A673 (cell line): ENCODE measurements at regions not wholly inside any gene's neighbourhood (a gene's known extent, or its start where the extent isn't known, plus 50 kb on each side); places are given as distances from the start of the nearest gene placed in this dataset.

Experiments used
- BruUV-seq: library from RNA; stranded (reverse); fragments of 400-500 nt; replicated peaks from 2 replicates; lab custom pipeline; 2021; lab: Mats Ljungman, UMichigan
- CTCF ChIA-PET: fragments of 300-600 bp; sonication (Branson Sonifier 250); formaldehyde crosslinking; loops from one replicate; lab custom pipeline; 2022; ENCODE audit warnings: antibody characterized with exemption; lab: Charles Lee
- POLR2A ChIA-PET: fragments of 300-600 bp; sonication (Branson Sonifier 250); formaldehyde crosslinking; loops from one replicate; lab custom pipeline; 2022; ENCODE audit warnings: antibody characterized with exemption; ENCODE audit not compliant: low non-redundant PET; lab: Charles Lee
- DNase-seq: peaks from one replicate; pipeline ENCODE4 v3.0.0-alpha.2; 2015; ENCODE audit warnings: low spot score
- H3K27ac ChIP-seq: fragments of 200-600 bp; sonication (generic); 2 replicates; pipeline ENCODE4 v1.5.1; 2016; ENCODE audit warnings: mixed run types, low read depth, mild to moderate bottlenecking, mixed read lengths, antibody characterized with exemption, low read length; ENCODE audit not compliant: poor library complexity, severe bottlenecking
- H3K27me3 ChIP-seq: fragments of 200-600 bp; sonication (generic); replicated peaks from 2 replicates; pipeline ENCODE4 v1.6.1; 2017; ENCODE audit warnings: mixed run types, low read depth, mild to moderate bottlenecking, mixed read lengths, antibody characterized with exemption, low read length; ENCODE audit not compliant: insufficient read depth, poor library complexity
- H3K36me3 ChIP-seq: fragments of 200-600 bp; sonication (generic); 2 replicates; pipeline ENCODE4 v1.6.1; 2016; ENCODE audit warnings: mixed run types, mild to moderate bottlenecking, mixed read lengths, antibody characterized with exemption, low read length; ENCODE audit not compliant: insufficient read depth, poor library complexity, severe bottlenecking
- H3K4me1 ChIP-seq: fragments of 200-600 bp; sonication (generic); 2 replicates; pipeline ENCODE4 v1.6.1; 2017; ENCODE audit warnings: mixed run types, mild to moderate bottlenecking, mixed read lengths, antibody characterized with exemption, low read length; ENCODE audit not compliant: insufficient read depth, poor library complexity, severe bottlenecking
- H3K4me3 ChIP-seq: fragments of 200-600 bp; sonication (generic); 2 replicates; pipeline ENCODE4 v1.5.1; 2016; ENCODE audit warnings: low read depth, mixed run types, mild to moderate bottlenecking, mixed read lengths, low read length; ENCODE audit not compliant: poor library complexity, severe bottlenecking
- H3K9me3 ChIP-seq: fragments of 200-600 bp; sonication (generic); 2 replicates; pipeline ENCODE4 v1.6.1; 2016; ENCODE audit warnings: mixed run types, low read depth, mild to moderate bottlenecking, mixed read lengths, antibody characterized with exemption, low read length; ENCODE audit not compliant: poor library complexity, severe bottlenecking
- EZH2 ChIP-seq: fragments of 200-600 bp; sonication (generic); IDR thresholded peaks from 2 replicates; pipeline ENCODE4 v1.6.1; 2017; ENCODE audit warnings: borderline replicate concordance, low read depth, mild to moderate bottlenecking, mixed read lengths, antibody characterized with exemption, low read length; ENCODE audit not compliant: poor library complexity, severe bottlenecking
- intact Hi-C: fragments of 100-400 bp; cut with micrococcal nuclease; formaldehyde crosslinking; loops from one replicate; pipeline ENCODE4 v1.10.0; 2022; ENCODE audit not compliant: unreplicated experiment
- TF ChIP-seq, protein P1 (sequence below): fragments of 300-800, 200-600 bp; sonication (generic); conservative IDR thresholded peaks from 2 replicates; pipeline ENCODE4 v1.5.1; 2017; ENCODE audit warnings: low read depth, mild to moderate bottlenecking, antibody characterized with exemption, low read length, moderate library complexity, mixed read lengths

DNA sequence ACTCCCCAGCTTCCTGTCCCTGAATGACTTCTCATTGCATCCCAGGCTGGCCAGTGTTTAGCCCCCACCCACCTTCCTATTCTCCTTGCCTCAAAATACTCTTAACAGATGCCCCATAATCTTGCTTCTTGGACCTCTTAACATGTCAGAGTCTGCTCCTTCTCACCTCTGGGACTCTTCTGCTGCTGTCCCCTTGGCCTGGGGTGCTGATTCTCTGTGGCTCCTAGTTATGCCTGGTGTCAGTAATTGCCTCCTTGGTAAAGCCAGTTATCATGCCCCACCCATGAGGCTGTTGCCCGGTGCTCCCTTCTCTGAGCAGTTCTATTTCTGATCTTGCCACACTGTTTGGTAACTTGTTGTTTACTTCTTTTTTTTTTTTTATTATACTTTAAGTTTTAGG lies 256.8 kb downstream of the STIM2 start:
- ChIA-PET CTCF (no interaction called here), POLR2A (no interaction called here)
- H3K9me3 ChIP-seq: no peaks in the 10 kb centered on the region
- H3K27ac ChIP-seq: no peak overlapping the region
- no peaks in the 10 kb centered on the region for H3K4me1 ChIP-seq
- intact Hi-C loops: no loop called here
- DNase-seq: no peak
- no peak overlapping the region for H3K4me3 ChIP-seq
- no TSS peak for BruUV-seq
- no peaks in the 10 kb centered on the region for H3K27me3 ChIP-seq
- TF ChIP-seq, protein P1, sequence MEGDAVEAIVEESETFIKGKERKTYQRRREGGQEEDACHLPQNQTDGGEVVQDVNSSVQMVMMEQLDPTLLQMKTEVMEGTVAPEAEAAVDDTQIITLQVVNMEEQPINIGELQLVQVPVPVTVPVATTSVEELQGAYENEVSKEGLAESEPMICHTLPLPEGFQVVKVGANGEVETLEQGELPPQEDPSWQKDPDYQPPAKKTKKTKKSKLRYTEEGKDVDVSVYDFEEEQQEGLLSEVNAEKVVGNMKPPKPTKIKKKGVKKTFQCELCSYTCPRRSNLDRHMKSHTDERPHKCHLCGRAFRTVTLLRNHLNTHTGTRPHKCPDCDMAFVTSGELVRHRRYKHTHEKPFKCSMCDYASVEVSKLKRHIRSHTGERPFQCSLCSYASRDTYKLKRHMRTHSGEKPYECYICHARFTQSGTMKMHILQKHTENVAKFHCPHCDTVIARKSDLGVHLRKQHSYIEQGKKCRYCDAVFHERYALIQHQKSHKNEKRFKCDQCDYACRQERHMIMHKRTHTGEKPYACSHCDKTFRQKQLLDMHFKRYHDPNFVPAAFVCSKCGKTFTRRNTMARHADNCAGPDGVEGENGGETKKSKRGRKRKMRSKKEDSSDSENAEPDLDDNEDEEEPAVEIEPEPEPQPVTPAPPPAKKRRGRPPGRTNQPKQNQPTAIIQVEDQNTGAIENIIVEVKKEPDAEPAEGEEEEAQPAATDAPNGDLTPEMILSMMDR: no peak
- no peak for TF ChIP-seq EZH2
- no peaks in the 10 kb centered on the region for H3K36me3 ChIP-seq

DNA sequence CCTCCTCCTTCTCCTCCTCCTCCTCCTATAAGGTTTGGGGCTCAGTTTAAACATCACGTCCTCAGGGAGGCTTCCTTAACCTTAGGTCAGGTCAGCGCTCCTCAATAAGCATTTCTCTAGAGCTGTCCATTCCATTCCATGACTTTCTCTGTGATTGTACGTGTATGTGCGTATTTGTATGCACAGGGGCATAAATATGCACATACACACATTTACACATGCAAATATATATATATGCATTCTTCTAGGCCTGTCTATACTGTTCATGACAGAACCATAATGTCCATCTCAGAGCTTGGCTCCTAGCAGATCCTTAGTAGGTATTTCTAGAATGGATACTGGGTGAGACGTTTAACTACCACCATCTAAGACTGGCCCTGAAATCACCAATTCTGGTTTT lies 258.6 kb downstream of the STIM2 start:
- TF ChIP-seq, protein P1: no peak
- no peak for TF ChIP-seq EZH2

DNA sequence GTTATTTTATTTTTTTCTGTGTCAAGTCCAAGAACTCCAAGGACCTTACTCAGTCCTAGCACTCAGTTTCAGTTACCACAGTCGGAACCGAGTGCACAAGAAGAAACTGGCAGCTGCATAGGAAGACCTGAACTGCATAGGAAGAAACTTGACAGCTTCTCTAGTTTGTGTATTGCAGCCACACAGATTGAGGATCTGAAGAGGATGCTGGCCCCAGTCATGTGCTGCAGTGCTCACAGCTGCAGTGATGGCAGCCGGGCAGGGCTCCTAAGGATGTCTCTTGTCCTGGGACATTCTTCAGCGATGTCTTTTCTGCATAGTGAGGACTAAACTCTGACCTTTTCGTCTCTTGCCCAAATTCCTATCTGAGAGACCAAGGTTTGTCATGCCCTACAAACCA lies 261.2 kb downstream of the STIM2 start:
- no peaks in the 10 kb centered on the region for H3K9me3 ChIP-seq

More for the DNA sequence above, 258.6 kb downstream of the STIM2 start:
- POLR2A ChIA-PET: no interaction called here
- no TSS peak for BruUV-seq
- CTCF ChIA-PET: no interaction called here
- no peak overlapping the region for H3K4me3 ChIP-seq
- intact Hi-C loops: no loop called here
- no peak for DNase-seq
- no peaks in the 10 kb centered on the region for H3K36me3 ChIP-seq
- H3K9me3 ChIP-seq: no peaks in the 10 kb centered on the region
- no peaks in the 10 kb centered on the region for H3K27me3 ChIP-seq
- no peak overlapping the region for H3K27ac ChIP-seq
- H3K4me1 ChIP-seq: no peaks in the 10 kb centered on the region

More for the DNA sequence above, 261.2 kb downstream of the STIM2 start:
- H3K4me3 ChIP-seq: no peak overlapping the region
- POLR2A ChIA-PET: no interaction called here
- TF ChIP-seq, protein P1: no peak
- no peak for TF ChIP-seq EZH2
- no TSS peak for BruUV-seq
- no peaks in the 10 kb centered on the region for H3K4me1 ChIP-seq
- H3K27me3 ChIP-seq: no peaks in the 10 kb centered on the region
- CTCF ChIA-PET: no interaction called here
- intact Hi-C loops: no loop called here
- H3K27ac ChIP-seq: no peak overlapping the region
- H3K36me3 ChIP-seq: no peaks in the 10 kb centered on the region
- DNase-seq: no peak
